ENCODE measurements at regions not wholly inside any gene's neighbourhood (a gene's known extent, or its start where the extent isn't known, plus 50 kb on each side); places are given as distances from the start of the nearest gene placed in this dataset.

GRCh38 chr11:81129618-81130017, 1604.0 kb downstream of the FAM181B start:
- TF ChIP-seq, protein P1, sequence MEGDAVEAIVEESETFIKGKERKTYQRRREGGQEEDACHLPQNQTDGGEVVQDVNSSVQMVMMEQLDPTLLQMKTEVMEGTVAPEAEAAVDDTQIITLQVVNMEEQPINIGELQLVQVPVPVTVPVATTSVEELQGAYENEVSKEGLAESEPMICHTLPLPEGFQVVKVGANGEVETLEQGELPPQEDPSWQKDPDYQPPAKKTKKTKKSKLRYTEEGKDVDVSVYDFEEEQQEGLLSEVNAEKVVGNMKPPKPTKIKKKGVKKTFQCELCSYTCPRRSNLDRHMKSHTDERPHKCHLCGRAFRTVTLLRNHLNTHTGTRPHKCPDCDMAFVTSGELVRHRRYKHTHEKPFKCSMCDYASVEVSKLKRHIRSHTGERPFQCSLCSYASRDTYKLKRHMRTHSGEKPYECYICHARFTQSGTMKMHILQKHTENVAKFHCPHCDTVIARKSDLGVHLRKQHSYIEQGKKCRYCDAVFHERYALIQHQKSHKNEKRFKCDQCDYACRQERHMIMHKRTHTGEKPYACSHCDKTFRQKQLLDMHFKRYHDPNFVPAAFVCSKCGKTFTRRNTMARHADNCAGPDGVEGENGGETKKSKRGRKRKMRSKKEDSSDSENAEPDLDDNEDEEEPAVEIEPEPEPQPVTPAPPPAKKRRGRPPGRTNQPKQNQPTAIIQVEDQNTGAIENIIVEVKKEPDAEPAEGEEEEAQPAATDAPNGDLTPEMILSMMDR (IDR thresholded peaks at IDR 0.05) = no peak
- TF ChIP-seq ZFX (IDR thresholded peaks at IDR 0.05; ENCODE audit: borderline replicate concordance) = no peak
- H3K27ac ChIP-seq = no peak overlapping the region

DNA sequence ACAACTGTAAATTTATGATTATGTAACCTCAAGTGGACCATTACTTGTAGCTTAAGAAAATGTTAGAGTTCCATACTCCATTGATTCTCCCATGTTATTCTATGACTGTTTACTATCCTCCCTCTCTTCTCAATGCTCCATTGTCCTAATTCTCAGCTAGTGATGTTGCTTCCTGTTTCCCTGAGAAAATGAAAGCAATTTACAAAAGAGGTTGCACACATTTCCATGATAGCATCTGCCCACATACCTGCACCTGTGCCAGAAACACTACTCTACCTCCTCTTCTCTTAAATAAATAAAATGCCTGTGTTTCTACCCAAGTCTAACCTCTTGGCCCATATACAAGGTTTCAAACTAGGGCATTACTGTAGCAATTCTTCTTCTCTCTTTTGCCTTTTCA, 1620.9 kb downstream of the FAM181B start:
- TF ChIP-seq ZFX (IDR thresholded peaks at IDR 0.05; ENCODE audit: borderline replicate concordance) = no peak
- TF ChIP-seq, protein P1 (IDR thresholded peaks at IDR 0.05) = no peak
- no peak overlapping the region for H3K27ac ChIP-seq

DNA sequence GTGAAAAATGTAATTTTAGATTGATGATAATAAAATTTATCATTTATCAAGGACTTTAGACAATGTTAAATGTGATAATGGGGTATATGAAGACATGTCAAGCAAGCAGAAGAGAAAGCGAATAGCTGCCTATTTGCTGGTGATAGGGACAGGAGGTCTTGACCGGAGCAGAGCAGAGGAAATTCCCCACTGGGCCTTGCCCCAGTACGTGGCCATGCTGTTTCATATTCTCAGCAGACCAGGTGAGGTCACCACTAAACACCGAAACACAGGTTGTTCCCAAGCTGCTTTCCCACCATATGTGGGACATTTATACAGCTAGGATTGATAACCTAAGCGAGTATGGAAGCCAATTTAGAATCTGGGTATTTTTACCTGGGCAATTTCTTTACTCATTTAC, 1629.6 kb downstream of the FAM181B start:
- TF ChIP-seq, protein P1 (IDR thresholded peaks at IDR 0.05) = no peak
- TF ChIP-seq ZFX (IDR thresholded peaks at IDR 0.05; ENCODE audit: borderline replicate concordance) = no peak

DNA sequence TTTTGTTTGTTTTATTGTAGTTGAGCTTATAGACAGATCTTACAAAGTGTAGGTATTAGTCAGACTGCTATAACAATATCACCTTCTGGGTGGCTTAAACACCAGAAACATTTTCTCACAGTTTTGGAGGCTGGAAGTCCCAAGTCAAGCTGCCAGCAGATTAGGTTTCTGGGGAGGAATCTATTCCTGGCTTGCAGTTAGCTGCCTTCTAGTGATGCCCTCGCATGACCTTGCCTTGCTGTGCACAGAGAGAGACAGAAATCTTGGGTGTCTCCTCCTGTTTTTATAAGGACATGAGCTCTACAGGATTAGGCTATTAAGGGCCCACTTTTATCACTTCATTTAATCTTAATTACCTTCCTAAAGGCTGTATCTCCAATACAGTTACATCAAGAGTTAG, 1635.2 kb downstream of the FAM181B start:
- no peak overlapping the region for H3K27ac ChIP-seq
- TF ChIP-seq ZFX (IDR thresholded peaks at IDR 0.05; ENCODE audit: borderline replicate concordance) = no peak
- TF ChIP-seq, protein P1 (IDR thresholded peaks at IDR 0.05) = no peak

More for the DNA sequence above, 1629.6 kb downstream of the FAM181B start:
- no peak overlapping the region for H3K27ac ChIP-seq

- H3K27ac ChIP-seq = no peak overlapping the region
- no peak for TF ChIP-seq ZFX (IDR thresholded peaks at IDR 0.05; ENCODE audit: borderline replicate concordance)
- TF ChIP-seq, protein P1 (IDR thresholded peaks at IDR 0.05) = no peak
Observed at GRCh38 chr11:81092522-81092921, 1641.1 kb downstream of the FAM181B start.

DNA sequence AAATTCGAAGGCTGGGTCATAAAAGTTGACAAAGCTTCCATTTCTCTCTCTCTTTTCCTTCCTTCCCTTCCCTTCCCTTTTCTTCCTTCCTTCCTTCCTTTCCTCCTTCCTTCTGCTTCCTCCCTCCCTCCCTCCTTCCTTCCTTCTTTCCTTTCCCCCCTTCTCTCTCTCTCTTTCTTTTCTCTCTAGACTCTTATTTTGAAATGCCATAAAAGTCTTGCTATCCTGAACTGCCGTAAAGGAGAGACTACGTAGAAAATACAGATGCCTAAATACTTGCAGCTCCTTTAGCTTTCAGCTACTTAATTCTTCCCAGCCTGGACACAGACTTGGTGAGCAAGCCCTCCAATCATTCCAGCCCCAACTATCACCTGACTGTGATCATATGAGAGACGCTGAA, 1644.4 kb downstream of the FAM181B start:
- TF ChIP-seq, protein P1 (IDR thresholded peaks at IDR 0.05) = no peak
- no peak for TF ChIP-seq ZFX (IDR thresholded peaks at IDR 0.05; ENCODE audit: borderline replicate concordance)
- no peak overlapping the region for H3K27ac ChIP-seq

DNA sequence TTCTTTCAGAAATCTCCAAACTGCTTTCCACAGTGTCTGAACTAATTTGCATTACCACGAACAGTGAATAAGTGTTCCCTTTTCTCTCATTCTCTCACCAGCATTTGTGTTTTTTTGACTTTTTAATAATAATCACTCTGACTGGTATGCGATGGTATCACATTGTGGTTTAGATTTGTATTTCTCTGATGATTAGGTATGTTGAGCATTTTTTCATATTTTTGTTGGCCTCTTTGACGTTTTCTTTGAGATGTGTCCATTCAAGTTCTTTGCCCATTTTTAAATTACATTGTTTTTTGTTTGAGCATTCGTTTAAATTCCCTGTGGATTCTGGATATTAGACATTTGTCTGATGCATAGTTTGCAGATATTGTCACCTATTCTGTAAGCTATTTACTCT, 1639.6 kb upstream of the TENM4 start:
- no peak overlapping the region for H3K27ac ChIP-seq
- no peak for TF ChIP-seq ZFX (IDR thresholded peaks at IDR 0.05; ENCODE audit: borderline replicate concordance)
- TF ChIP-seq, protein P1 (IDR thresholded peaks at IDR 0.05) = no peak
